MM.1S (cell line): ENCODE measurements at regions not wholly inside any gene's neighbourhood (a gene's known extent, or its start where the extent isn't known, plus 50 kb on each side); places are given as distances from the start of the nearest gene placed in this dataset.

ENCODE experiments used
- EZH2 ChIP-seq: fragments of 300-600 bp; sonication (generic); optimal IDR thresholded peaks from 2 replicates; pipeline ENCODE3; 2017; ENCODE audit warnings: low read depth, mild to moderate bottlenecking, antibody characterized with exemption, low read length, mixed read lengths
- EZH2phosphoT487 ChIP-seq: fragments of 300-600 bp; sonication (generic); IDR thresholded peaks from 2 replicates; pipeline ENCODE4 v1.6.1; 2018; ENCODE audit warnings: antibody characterized with exemption, low read length
- TF ChIP-seq, protein P1 (sequence below): fragments of 300-600 bp; sonication (generic); IDR thresholded peaks from 2 replicates; pipeline ENCODE4 v1.5.1; 2016; ENCODE audit warnings: antibody characterized with exemption, low read length, mixed read lengths

DNA sequence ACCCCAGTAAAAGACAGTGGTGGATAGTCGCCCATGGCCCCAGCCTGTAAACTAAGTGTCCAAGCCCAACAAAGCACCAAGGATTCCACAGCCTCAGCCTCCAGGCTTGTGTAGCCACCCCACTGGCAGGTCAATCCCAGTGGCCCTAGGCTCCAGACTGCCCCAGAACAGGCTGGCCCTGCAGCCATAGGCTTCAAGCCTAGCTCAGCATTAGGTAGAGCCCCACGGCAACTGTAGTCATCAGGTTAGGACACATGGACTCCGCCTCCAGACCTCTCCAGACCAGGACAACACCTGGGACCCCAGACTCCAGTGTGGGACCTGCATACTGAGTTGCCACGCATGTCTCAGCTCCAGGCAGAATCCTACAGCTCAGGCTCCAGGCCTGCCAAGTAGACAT, 1590.6 kb upstream of the DDX18 start:
- TF ChIP-seq, protein P1, sequence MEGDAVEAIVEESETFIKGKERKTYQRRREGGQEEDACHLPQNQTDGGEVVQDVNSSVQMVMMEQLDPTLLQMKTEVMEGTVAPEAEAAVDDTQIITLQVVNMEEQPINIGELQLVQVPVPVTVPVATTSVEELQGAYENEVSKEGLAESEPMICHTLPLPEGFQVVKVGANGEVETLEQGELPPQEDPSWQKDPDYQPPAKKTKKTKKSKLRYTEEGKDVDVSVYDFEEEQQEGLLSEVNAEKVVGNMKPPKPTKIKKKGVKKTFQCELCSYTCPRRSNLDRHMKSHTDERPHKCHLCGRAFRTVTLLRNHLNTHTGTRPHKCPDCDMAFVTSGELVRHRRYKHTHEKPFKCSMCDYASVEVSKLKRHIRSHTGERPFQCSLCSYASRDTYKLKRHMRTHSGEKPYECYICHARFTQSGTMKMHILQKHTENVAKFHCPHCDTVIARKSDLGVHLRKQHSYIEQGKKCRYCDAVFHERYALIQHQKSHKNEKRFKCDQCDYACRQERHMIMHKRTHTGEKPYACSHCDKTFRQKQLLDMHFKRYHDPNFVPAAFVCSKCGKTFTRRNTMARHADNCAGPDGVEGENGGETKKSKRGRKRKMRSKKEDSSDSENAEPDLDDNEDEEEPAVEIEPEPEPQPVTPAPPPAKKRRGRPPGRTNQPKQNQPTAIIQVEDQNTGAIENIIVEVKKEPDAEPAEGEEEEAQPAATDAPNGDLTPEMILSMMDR, result no peak
- TF ChIP-seq EZH2phosphoT487 (no peak), EZH2 (no peak)
